ENCODE measurements at regions not wholly inside any gene's neighbourhood (a gene's known extent, or its start where the extent isn't known, plus 50 kb on each side); places are given as distances from the start of the nearest gene placed in this dataset.

- ChIA-PET POLR2A (no interaction called here), CTCF (no interaction called here)
- no peak overlapping the region for H3K27ac Mint-ChIP-seq
- DNase-seq (no peak), ATAC-seq (no peak)
- H3K27me3 Mint-ChIP-seq: no peaks in the 10 kb centered on the region
- no peaks in the 10 kb centered on the region for H3K9me3 Mint-ChIP-seq
- no peaks in the 10 kb centered on the region for H3K36me3 Mint-ChIP-seq (ENCODE audit: low read depth)
- TF ChIP-seq, protein P1, sequence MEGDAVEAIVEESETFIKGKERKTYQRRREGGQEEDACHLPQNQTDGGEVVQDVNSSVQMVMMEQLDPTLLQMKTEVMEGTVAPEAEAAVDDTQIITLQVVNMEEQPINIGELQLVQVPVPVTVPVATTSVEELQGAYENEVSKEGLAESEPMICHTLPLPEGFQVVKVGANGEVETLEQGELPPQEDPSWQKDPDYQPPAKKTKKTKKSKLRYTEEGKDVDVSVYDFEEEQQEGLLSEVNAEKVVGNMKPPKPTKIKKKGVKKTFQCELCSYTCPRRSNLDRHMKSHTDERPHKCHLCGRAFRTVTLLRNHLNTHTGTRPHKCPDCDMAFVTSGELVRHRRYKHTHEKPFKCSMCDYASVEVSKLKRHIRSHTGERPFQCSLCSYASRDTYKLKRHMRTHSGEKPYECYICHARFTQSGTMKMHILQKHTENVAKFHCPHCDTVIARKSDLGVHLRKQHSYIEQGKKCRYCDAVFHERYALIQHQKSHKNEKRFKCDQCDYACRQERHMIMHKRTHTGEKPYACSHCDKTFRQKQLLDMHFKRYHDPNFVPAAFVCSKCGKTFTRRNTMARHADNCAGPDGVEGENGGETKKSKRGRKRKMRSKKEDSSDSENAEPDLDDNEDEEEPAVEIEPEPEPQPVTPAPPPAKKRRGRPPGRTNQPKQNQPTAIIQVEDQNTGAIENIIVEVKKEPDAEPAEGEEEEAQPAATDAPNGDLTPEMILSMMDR (IDR thresholded peaks at IDR 0.05): no peak
- no peaks in the 10 kb centered on the region for H3K4me1 Mint-ChIP-seq (ENCODE audit: low read depth)
- H3K4me3 Mint-ChIP-seq: no peak overlapping the region
- intact Hi-C loops (cut with micrococcal nuclease): no loop called here
Measured at GRCh38 chr6:104130343-104130742, 729.4 kb downstream of the HACE1 start.

DNA sequence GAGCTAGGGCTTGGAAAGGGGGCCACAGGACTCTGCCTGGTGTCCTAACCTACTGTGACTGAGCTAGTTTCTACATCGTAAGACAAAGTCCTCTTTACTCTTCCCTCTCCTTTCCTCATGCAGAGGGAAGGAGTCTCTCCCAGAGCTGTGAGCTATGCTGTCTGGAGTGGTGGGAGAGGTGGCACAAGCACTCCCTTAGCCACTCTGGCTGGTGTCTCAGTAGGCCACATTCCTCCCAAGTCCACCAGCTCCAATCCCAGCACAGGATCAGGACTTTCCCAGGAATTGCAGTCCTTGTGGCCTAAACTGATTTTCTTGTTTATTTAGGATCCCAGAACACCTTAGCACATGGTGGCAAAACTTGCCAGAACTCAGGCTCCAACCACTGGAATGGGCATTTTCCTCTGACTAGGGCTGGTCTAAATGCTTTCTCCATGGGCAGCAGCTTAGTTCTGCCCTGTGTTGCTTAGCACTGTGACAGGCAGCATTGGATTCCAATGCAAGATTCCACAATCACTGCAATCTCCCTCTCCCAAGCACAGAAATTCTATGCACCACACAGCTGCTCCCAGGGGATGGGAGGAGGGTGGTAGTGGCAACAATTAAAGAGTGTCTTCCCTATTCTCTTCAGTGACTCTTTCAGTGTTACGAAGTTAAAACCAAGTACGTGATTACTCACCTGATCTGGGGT lies 733.3 kb downstream of the HACE1 start:
- TF ChIP-seq, protein P1 (IDR thresholded peaks at IDR 0.05): no peak
- no peaks in the 10 kb centered on the region for H3K27me3 Mint-ChIP-seq
- ATAC-seq (no peak), DNase-seq (no peak)
- no peaks in the 10 kb centered on the region for H3K36me3 Mint-ChIP-seq (ENCODE audit: low read depth)
- CTCF ChIA-PET: no interaction called here
- H3K4me3 Mint-ChIP-seq: no peak overlapping the region
- no peaks in the 10 kb centered on the region for H3K9me3 Mint-ChIP-seq
- intact Hi-C loops (cut with micrococcal nuclease): no loop called here
- H3K27ac Mint-ChIP-seq: no peak overlapping the region
- POLR2A ChIA-PET: no interaction called here
- no peaks in the 10 kb centered on the region for H3K4me1 Mint-ChIP-seq (ENCODE audit: low read depth)

- intact Hi-C loops (cut with micrococcal nuclease): no loop called here
- Mint-ChIP-seq H3K27ac (no peak overlapping the region), H3K4me3 (no peak overlapping the region), H3K36me3 (ENCODE audit: low read depth) (no peaks in the 10 kb centered on the region), H3K9me3 (no peaks in the 10 kb centered on the region), H3K27me3 (no peaks in the 10 kb centered on the region), H3K4me1 (ENCODE audit: low read depth) (no peaks in the 10 kb centered on the region)
- ChIA-PET CTCF (no interaction called here), POLR2A (no interaction called here)
- DNase-seq (no peak), ATAC-seq (no peak)
- TF ChIP-seq, protein P1 (IDR thresholded peaks at IDR 0.05): no peak
Measured at GRCh38 chr6:104123227-104123626, 736.5 kb downstream of the HACE1 start.

DNA sequence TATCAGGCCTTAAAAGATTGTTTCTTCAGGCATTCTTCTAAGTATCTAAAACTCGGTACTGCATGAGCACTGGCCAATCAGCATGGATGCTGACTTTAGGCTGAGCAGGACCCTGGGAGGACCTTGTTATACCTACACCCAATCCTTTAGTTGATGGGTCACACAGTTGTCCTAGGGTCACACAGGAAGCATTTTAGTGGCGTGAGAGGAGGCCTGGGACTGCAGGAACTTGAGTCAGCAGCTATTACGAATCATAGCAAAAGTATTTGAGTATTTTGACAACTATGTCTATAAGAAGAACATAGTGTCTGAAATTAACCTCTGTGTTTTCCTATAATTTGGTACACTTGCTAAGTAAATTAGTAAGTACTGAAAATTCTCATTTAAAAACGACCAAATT lies 741.4 kb downstream of the HACE1 start:
- intact Hi-C loops (cut with micrococcal nuclease): no loop called here
- Mint-ChIP-seq H3K4me1 (ENCODE audit: low read depth) (no peaks in the 10 kb centered on the region), H3K36me3 (ENCODE audit: low read depth) (no peaks in the 10 kb centered on the region), H3K27ac (no peak overlapping the region), H3K4me3 (no peak overlapping the region), H3K27me3 (no peaks in the 10 kb centered on the region), H3K9me3 (no peaks in the 10 kb centered on the region)
- ATAC-seq (no peak), DNase-seq (no peak)
- ChIA-PET POLR2A (no interaction called here), CTCF (no interaction called here)
- TF ChIP-seq, protein P1 (IDR thresholded peaks at IDR 0.05): no peak

GRCh38 chr6:104109806-104110205 lies 749.9 kb downstream of the HACE1 start:
- H3K4me3 Mint-ChIP-seq: no peak overlapping the region
- no peaks in the 10 kb centered on the region for H3K4me1 Mint-ChIP-seq (ENCODE audit: low read depth)
- intact Hi-C loops (cut with micrococcal nuclease): no loop called here
- DNase-seq: no peak
- H3K36me3 Mint-ChIP-seq (ENCODE audit: low read depth): no peaks in the 10 kb centered on the region
- H3K27ac Mint-ChIP-seq: no peak overlapping the region
- POLR2A ChIA-PET: no interaction called here
- no peaks in the 10 kb centered on the region for H3K27me3 Mint-ChIP-seq
- TF ChIP-seq, protein P1 (IDR thresholded peaks at IDR 0.05): no peak
- no peaks in the 10 kb centered on the region for H3K9me3 Mint-ChIP-seq
- no peak for ATAC-seq
- CTCF ChIA-PET: no interaction called here

All from activated CD8-positive, alpha-beta T cell treated with anti-CD3 and anti-CD28 coated beads for 36 hours (primary cell).